ENCODE measurements at regions not wholly inside any gene's neighbourhood (a gene's known extent, or its start where the extent isn't known, plus 50 kb on each side); places are given as distances from the start of the nearest gene placed in this dataset.

DNA sequence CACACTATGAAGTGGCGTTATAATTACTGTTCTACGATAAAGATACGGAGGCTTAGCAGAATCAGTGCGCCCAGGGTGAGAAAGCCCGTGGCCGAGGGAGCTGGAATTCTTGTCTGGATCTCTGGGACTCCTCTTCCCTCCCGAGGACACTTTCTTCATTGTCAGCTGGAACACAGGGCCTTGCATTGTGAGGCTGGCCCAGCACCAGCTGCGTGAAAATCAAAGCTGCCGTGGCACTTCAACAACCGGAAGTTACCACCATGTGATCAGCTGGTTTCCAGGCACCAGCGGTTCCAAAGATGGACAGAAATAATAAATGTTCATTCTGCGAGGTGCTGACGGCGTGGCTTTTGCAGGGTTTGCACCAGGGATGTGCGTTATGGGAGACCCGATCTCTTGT, 234.0 kb upstream of the PITRM1 start:
- no peaks in the 10 kb centered on the region for H3K4me1 ChIP-seq (ENCODE audit: control insufficient read depth, low read depth, low read length)
- H3K4me3 ChIP-seq (ENCODE audit: low read length) = no peak overlapping the region
- no peaks in the 10 kb centered on the region for H3K36me3 ChIP-seq (ENCODE audit: control insufficient read depth, low read depth, low read length)
- no peak overlapping the region for H3K9ac ChIP-seq (ENCODE audit: low read length)
- H3K27ac ChIP-seq (ENCODE audit: low read length) = no peak overlapping the region
- no peaks in the 10 kb centered on the region for H3K9me3 ChIP-seq (ENCODE audit: control insufficient read depth, low read depth, low read length)
- H3K27me3 ChIP-seq (ENCODE audit: control insufficient read depth, insufficient read depth, low read length) = no peaks in the 10 kb centered on the region

DNA sequence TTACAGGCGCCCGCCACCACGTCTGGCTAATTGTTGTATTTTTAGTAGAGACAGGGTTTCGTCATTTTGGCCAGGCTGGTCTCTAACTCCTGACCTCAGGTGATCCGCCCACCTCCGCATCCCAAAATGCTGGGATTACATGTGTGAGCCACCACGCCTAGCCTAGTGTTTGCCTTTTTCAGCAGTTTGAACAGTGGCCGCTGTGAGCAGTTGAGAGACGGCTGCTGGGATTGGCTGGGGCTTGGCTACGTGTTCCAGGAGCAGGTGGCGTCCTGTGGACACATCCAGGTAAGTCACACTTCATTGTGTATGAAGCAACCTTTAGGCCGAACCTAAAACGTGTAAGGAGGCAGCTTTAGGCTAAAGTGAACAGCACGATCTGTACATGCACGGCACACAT, 231.8 kb upstream of the PITRM1 start:
- no peak overlapping the region for H3K4me3 ChIP-seq (ENCODE audit: low read length)
- no peak overlapping the region for H3K9ac ChIP-seq (ENCODE audit: low read length)
- no peak overlapping the region for H3K27ac ChIP-seq (ENCODE audit: low read length)
- no peaks in the 10 kb centered on the region for H3K36me3 ChIP-seq (ENCODE audit: control insufficient read depth, low read depth, low read length)
- H3K4me1 ChIP-seq (ENCODE audit: control insufficient read depth, low read depth, low read length) = no peaks in the 10 kb centered on the region
- no peaks in the 10 kb centered on the region for H3K27me3 ChIP-seq (ENCODE audit: control insufficient read depth, insufficient read depth, low read length)
- no peaks in the 10 kb centered on the region for H3K9me3 ChIP-seq (ENCODE audit: control insufficient read depth, low read depth, low read length)

DNA sequence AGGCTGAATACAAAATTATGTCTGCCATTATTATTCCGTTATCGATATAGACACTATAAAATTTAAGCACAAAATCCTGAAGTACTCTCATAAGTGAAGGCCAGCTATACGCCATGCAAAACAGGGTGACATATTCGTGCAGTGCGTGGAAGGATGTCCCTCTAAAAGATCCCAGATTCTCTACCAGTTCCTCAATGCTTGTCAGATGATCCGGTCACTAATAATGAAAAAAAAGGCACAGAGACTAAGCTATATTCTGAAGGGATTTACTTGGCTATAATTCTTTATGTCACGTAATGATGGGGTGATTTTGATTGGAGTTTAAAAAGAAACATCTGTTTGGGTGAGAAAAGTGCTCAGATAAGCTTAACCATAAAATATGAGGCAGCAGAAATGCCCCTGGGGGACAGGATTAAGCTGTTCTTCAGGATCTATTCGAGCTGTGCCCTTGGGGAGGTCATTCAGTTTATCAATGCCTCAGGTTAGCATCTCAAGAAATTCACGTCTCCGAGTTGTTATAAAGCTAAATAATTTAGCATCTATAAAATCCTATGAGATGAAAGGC, 229.7 kb upstream of the PITRM1 start:
- H3K9me3 ChIP-seq (ENCODE audit: control insufficient read depth, low read depth, low read length) = no peaks in the 10 kb centered on the region
- no peaks in the 10 kb centered on the region for H3K36me3 ChIP-seq (ENCODE audit: control insufficient read depth, low read depth, low read length)
- no peaks in the 10 kb centered on the region for H3K4me1 ChIP-seq (ENCODE audit: control insufficient read depth, low read depth, low read length)
- H3K27me3 ChIP-seq (ENCODE audit: control insufficient read depth, insufficient read depth, low read length) = no peaks in the 10 kb centered on the region
- no peak overlapping the region for H3K27ac ChIP-seq (ENCODE audit: low read length)
- no peak overlapping the region for H3K9ac ChIP-seq (ENCODE audit: low read length)
- no peak overlapping the region for H3K4me3 ChIP-seq (ENCODE audit: low read length)

GRCh38 chr10:3401491-3401938, 228.9 kb upstream of the PITRM1 start:
- H3K27me3 ChIP-seq (ENCODE audit: control insufficient read depth, insufficient read depth, low read length) = no peaks in the 10 kb centered on the region
- H3K36me3 ChIP-seq (ENCODE audit: control insufficient read depth, low read depth, low read length) = no peaks in the 10 kb centered on the region
- H3K4me3 ChIP-seq (ENCODE audit: low read length) = no peak overlapping the region
- no peak overlapping the region for H3K9ac ChIP-seq (ENCODE audit: low read length)
- H3K27ac ChIP-seq (ENCODE audit: low read length) = no peak overlapping the region
- H3K9me3 ChIP-seq (ENCODE audit: control insufficient read depth, low read depth, low read length) = no peaks in the 10 kb centered on the region
- H3K4me1 ChIP-seq (ENCODE audit: control insufficient read depth, low read depth, low read length) = no peaks in the 10 kb centered on the region

- Histone ChIP-seq H3K4me3 (ENCODE audit: low read length) (no peak overlapping the region), H3K27ac (ENCODE audit: low read length) (no peak overlapping the region), H3K27me3 (ENCODE audit: control insufficient read depth, insufficient read depth, low read length) (no peaks in the 10 kb centered on the region)
Measured at GRCh38 chr10:3400348-3400747, 227.8 kb upstream of the PITRM1 start.

GRCh38 chr10:3399756-3400155, 227.2 kb upstream of the PITRM1 start:
- H3K27ac ChIP-seq (ENCODE audit: low read length) = no peak overlapping the region
- H3K9ac ChIP-seq (ENCODE audit: low read length) = no peak overlapping the region
- no peaks in the 10 kb centered on the region for H3K4me1 ChIP-seq (ENCODE audit: control insufficient read depth, low read depth, low read length)
- H3K36me3 ChIP-seq (ENCODE audit: control insufficient read depth, low read depth, low read length) = no peaks in the 10 kb centered on the region
- no peaks in the 10 kb centered on the region for H3K27me3 ChIP-seq (ENCODE audit: control insufficient read depth, insufficient read depth, low read length)
- no peak overlapping the region for H3K4me3 ChIP-seq (ENCODE audit: low read length)
- H3K9me3 ChIP-seq (ENCODE audit: control insufficient read depth, low read depth, low read length) = no peaks in the 10 kb centered on the region

More at GRCh38 chr10:3400348-3400747, 227.8 kb upstream of the PITRM1 start:
- Histone ChIP-seq H3K36me3 (ENCODE audit: control insufficient read depth, low read depth, low read length) (no peaks in the 10 kb centered on the region), H3K9ac (ENCODE audit: low read length) (no peak overlapping the region), H3K4me1 (ENCODE audit: control insufficient read depth, low read depth, low read length) (no peaks in the 10 kb centered on the region), H3K9me3 (ENCODE audit: control insufficient read depth, low read depth, low read length) (no peaks in the 10 kb centered on the region)

GRCh38 chr10:3398825-3399646, 226.5 kb upstream of the PITRM1 start:
- no peak overlapping the region for H3K9ac ChIP-seq (ENCODE audit: low read length)
- H3K27ac ChIP-seq (ENCODE audit: low read length) = no peak overlapping the region
- no peak overlapping the region for H3K4me3 ChIP-seq (ENCODE audit: low read length)
- H3K4me1 ChIP-seq (ENCODE audit: control insufficient read depth, low read depth, low read length) = no peaks in the 10 kb centered on the region
- H3K9me3 ChIP-seq (ENCODE audit: control insufficient read depth, low read depth, low read length) = no peaks in the 10 kb centered on the region
- no peaks in the 10 kb centered on the region for H3K36me3 ChIP-seq (ENCODE audit: control insufficient read depth, low read depth, low read length)
- H3K27me3 ChIP-seq (ENCODE audit: control insufficient read depth, insufficient read depth, low read length) = no peaks in the 10 kb centered on the region

DNA sequence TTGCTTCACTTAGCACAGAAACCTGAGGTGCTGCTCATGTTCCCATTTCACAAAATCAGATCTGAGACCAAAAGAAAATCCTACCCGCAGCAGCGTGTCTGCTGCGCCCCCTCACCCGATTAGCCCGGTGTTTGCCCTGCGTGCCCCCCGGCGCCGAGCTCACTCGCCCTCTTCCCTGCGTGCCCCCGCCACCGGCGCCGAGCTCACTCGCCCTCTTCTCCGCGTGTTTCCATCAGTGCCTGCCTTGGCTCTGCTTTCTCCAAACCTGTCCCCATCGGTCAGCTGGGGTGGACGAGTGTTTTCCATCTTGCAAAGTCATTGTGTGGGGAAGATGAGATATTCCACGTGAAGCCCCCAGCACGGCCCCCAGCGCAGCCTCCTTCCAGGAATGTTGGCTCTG, 225.3 kb upstream of the PITRM1 start:
- Histone ChIP-seq H3K4me3 (ENCODE audit: low read length) (no peak overlapping the region), H3K36me3 (ENCODE audit: control insufficient read depth, low read depth, low read length) (no peaks in the 10 kb centered on the region), H3K9ac (ENCODE audit: low read length) (no peak overlapping the region), H3K9me3 (ENCODE audit: control insufficient read depth, low read depth, low read length) (no peaks in the 10 kb centered on the region), H3K27ac (ENCODE audit: low read length) (no peak overlapping the region), H3K27me3 (ENCODE audit: control insufficient read depth, insufficient read depth, low read length) (no peaks in the 10 kb centered on the region), H3K4me1 (ENCODE audit: control insufficient read depth, low read depth, low read length) (no peaks in the 10 kb centered on the region)

- H3K36me3 ChIP-seq (ENCODE audit: control insufficient read depth, low read depth, low read length) = no peaks in the 10 kb centered on the region
- no peak overlapping the region for H3K9ac ChIP-seq (ENCODE audit: low read length)
- H3K9me3 ChIP-seq (ENCODE audit: control insufficient read depth, low read depth, low read length) = no peaks in the 10 kb centered on the region
- no peak overlapping the region for H3K27ac ChIP-seq (ENCODE audit: low read length)
- H3K4me1 ChIP-seq (ENCODE audit: control insufficient read depth, low read depth, low read length) = no peaks in the 10 kb centered on the region
- H3K4me3 ChIP-seq (ENCODE audit: low read length) = no peak overlapping the region
- no peaks in the 10 kb centered on the region for H3K27me3 ChIP-seq (ENCODE audit: control insufficient read depth, insufficient read depth, low read length)
Measured at GRCh38 chr10:3397231-3397630, 224.6 kb upstream of the PITRM1 start.

DNA sequence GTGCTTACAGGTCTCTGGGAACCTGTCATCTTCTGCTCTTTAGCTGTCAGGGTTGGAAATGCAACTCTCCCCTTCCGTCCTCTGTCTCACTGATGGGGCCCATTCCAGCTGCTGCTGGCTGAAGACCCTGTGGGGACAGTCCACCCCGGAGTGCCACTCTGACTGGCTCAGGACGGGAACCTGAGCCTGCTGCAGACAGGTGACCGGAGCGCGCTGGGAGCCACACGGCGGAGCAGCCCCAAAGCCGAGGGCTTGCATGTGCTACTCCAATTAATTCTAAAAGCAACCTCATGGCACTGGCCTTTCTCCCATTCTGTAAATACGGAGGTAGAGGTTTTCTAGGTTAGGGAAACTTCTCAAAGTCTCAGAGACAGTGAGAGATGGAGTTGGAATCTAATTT, 223.5 kb upstream of the PITRM1 start:
- H3K9ac ChIP-seq (ENCODE audit: low read length) = no peak overlapping the region
- no peaks in the 10 kb centered on the region for H3K4me1 ChIP-seq (ENCODE audit: control insufficient read depth, low read depth, low read length)
- H3K4me3 ChIP-seq (ENCODE audit: low read length) = no peak overlapping the region
- H3K27ac ChIP-seq (ENCODE audit: low read length) = no peak overlapping the region
- H3K36me3 ChIP-seq (ENCODE audit: control insufficient read depth, low read depth, low read length) = no peaks in the 10 kb centered on the region
- H3K9me3 ChIP-seq (ENCODE audit: control insufficient read depth, low read depth, low read length) = no peaks in the 10 kb centered on the region
- H3K27me3 ChIP-seq (ENCODE audit: control insufficient read depth, insufficient read depth, low read length) = no peaks in the 10 kb centered on the region

GRCh38 chr10:3395458-3395861, 222.9 kb upstream of the PITRM1 start:
- no peaks in the 10 kb centered on the region for H3K36me3 ChIP-seq (ENCODE audit: control insufficient read depth, low read depth, low read length)
- no peak overlapping the region for H3K9ac ChIP-seq (ENCODE audit: low read length)
- H3K9me3 ChIP-seq (ENCODE audit: control insufficient read depth, low read depth, low read length) = no peaks in the 10 kb centered on the region
- no peaks in the 10 kb centered on the region for H3K4me1 ChIP-seq (ENCODE audit: control insufficient read depth, low read depth, low read length)
- no peak overlapping the region for H3K4me3 ChIP-seq (ENCODE audit: low read length)
- no peaks in the 10 kb centered on the region for H3K27me3 ChIP-seq (ENCODE audit: control insufficient read depth, insufficient read depth, low read length)
- H3K27ac ChIP-seq (ENCODE audit: low read length) = no peak overlapping the region

DNA sequence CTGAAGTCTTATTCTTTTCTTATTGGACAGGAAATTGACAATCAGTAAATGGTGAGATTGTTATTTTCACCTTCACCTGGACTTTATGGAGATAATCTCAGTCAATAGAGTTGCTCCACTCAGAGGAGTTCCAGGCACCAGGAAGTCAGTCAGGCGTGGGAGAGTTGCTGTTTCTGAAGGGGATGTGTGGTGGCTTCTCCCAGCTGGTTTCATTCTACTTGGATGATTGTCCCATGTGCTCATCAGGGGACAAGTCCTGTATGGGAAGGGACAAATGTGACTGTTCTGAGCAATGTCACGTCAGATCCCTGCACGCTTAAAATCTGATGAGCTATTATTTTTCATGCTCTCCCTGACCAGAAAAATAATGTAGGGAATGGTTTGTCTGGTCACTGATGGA, 222.5 kb upstream of the PITRM1 start:
- H3K4me1 ChIP-seq (ENCODE audit: control insufficient read depth, low read depth, low read length) = no peaks in the 10 kb centered on the region
- no peaks in the 10 kb centered on the region for H3K27me3 ChIP-seq (ENCODE audit: control insufficient read depth, insufficient read depth, low read length)
- H3K36me3 ChIP-seq (ENCODE audit: control insufficient read depth, low read depth, low read length) = no peaks in the 10 kb centered on the region
- no peak overlapping the region for H3K4me3 ChIP-seq (ENCODE audit: low read length)
- no peak overlapping the region for H3K9ac ChIP-seq (ENCODE audit: low read length)
- H3K9me3 ChIP-seq (ENCODE audit: control insufficient read depth, low read depth, low read length) = no peaks in the 10 kb centered on the region
- H3K27ac ChIP-seq (ENCODE audit: low read length) = no peak overlapping the region
